ENCODE measurements at regions not wholly inside any gene's neighbourhood (a gene's known extent, or its start where the extent isn't known, plus 50 kb on each side); places are given as distances from the start of the nearest gene placed in this dataset.

DNA sequence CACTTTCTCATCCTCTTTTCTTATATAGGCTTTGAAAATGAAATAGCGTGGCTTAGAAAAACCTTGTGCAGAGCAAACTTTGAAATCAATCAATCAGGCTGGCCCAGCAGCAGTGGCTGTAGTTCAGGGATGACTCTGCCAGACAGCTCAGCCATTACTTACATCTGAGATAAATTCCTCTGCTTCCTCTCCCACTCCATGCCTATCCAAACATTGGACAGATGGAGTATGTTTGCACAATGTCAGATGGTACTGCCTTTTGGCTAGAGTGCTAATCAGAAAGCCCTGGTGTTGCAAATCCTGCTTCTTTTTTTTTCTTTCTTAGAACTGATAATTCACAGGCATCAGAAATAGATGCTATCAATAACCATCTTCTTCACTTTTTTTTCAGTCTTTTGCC, 1065.1 kb downstream of the AGBL1 start:
- TF ChIP-seq, protein P1, sequence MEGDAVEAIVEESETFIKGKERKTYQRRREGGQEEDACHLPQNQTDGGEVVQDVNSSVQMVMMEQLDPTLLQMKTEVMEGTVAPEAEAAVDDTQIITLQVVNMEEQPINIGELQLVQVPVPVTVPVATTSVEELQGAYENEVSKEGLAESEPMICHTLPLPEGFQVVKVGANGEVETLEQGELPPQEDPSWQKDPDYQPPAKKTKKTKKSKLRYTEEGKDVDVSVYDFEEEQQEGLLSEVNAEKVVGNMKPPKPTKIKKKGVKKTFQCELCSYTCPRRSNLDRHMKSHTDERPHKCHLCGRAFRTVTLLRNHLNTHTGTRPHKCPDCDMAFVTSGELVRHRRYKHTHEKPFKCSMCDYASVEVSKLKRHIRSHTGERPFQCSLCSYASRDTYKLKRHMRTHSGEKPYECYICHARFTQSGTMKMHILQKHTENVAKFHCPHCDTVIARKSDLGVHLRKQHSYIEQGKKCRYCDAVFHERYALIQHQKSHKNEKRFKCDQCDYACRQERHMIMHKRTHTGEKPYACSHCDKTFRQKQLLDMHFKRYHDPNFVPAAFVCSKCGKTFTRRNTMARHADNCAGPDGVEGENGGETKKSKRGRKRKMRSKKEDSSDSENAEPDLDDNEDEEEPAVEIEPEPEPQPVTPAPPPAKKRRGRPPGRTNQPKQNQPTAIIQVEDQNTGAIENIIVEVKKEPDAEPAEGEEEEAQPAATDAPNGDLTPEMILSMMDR (IDR thresholded peaks at IDR 0.05 in 2 of 3, conservative IDR thresholded peaks at IDR 0.05 in 1 of 3; ENCODE audit: borderline replicate concordance in 1 of 3, insufficient read depth in 1 of 3, low read depth in 2 of 3, low read length in 2 of 3) = no peak
- no peak for TF ChIP-seq EZH2 (IDR thresholded peaks at IDR 0.05)
- no peak for TF ChIP-seq SP1 (IDR thresholded peaks at IDR 0.05; ENCODE audit: low read depth)
- TF ChIP-seq JUND (IDR thresholded peaks at IDR 0.05) = no peak
- no peak for TF ChIP-seq POLR2A (IDR thresholded peaks at IDR 0.05; ENCODE audit: borderline replicate concordance, extremely low read depth, insufficient read depth, insufficient read length)
- no peak for TF ChIP-seq RAD21 (IDR thresholded peaks at IDR 0.05; ENCODE audit: low read depth)
- TF ChIP-seq CEBPB (IDR thresholded peaks at IDR 0.05; ENCODE audit: low read depth) = no peak
- TF ChIP-seq, protein P2, sequence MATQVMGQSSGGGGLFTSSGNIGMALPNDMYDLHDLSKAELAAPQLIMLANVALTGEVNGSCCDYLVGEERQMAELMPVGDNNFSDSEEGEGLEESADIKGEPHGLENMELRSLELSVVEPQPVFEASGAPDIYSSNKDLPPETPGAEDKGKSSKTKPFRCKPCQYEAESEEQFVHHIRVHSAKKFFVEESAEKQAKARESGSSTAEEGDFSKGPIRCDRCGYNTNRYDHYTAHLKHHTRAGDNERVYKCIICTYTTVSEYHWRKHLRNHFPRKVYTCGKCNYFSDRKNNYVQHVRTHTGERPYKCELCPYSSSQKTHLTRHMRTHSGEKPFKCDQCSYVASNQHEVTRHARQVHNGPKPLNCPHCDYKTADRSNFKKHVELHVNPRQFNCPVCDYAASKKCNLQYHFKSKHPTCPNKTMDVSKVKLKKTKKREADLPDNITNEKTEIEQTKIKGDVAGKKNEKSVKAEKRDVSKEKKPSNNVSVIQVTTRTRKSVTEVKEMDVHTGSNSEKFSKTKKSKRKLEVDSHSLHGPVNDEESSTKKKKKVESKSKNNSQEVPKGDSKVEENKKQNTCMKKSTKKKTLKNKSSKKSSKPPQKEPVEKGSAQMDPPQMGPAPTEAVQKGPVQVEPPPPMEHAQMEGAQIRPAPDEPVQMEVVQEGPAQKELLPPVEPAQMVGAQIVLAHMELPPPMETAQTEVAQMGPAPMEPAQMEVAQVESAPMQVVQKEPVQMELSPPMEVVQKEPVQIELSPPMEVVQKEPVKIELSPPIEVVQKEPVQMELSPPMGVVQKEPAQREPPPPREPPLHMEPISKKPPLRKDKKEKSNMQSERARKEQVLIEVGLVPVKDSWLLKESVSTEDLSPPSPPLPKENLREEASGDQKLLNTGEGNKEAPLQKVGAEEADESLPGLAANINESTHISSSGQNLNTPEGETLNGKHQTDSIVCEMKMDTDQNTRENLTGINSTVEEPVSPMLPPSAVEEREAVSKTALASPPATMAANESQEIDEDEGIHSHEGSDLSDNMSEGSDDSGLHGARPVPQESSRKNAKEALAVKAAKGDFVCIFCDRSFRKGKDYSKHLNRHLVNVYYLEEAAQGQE (IDR thresholded peaks at IDR 0.05; ENCODE audit: low read depth) = no peak
- TF ChIP-seq, protein P3, sequence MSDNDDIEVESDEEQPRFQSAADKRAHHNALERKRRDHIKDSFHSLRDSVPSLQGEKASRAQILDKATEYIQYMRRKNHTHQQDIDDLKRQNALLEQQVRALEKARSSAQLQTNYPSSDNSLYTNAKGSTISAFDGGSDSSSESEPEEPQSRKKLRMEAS (IDR thresholded peaks at IDR 0.05) = no peak
- TF ChIP-seq ZNF274 (IDR thresholded peaks at IDR 0.05; ENCODE audit: low read depth, low read length) = no peak
- TF ChIP-seq ZFX (IDR thresholded peaks at IDR 0.05) = no peak
- no peak for TF ChIP-seq EGR1 (IDR thresholded peaks at IDR 0.05; ENCODE audit: low read depth)
- no peak for TF ChIP-seq TCF7L2 (IDR thresholded peaks at IDR 0.05; ENCODE audit: borderline replicate concordance, extremely low read depth, insufficient read depth, insufficient read length)
